GM06990 (cell line): ENCODE measurements at regions not wholly inside any gene's neighbourhood (a gene's known extent, or its start where the extent isn't known, plus 50 kb on each side); places are given as distances from the start of the nearest gene placed in this dataset.

Source experiments
- DNase-seq: peaks from one replicate; pipeline ENCODE4 v3.0.0-alpha.2; 2011; ENCODE audit not compliant: insufficient read length; ENCODE audit errors: extremely low read depth
- H3K27me3 ChIP-seq: replicated peaks from 2 replicates; pipeline ENCODE4 v1.6.0; 2011; ENCODE audit warnings: low read length; ENCODE audit not compliant: control insufficient read depth, insufficient read depth
- H3K36me3 ChIP-seq: 2 replicates; pipeline ENCODE4 v1.5.1; 2011; ENCODE audit warnings: low read length; ENCODE audit not compliant: control insufficient read depth, insufficient read depth
- H3K4me3 ChIP-seq: replicated peaks from 2 replicates; pipeline ENCODE4 v1.5.1; 2011; ENCODE audit warnings: low read depth, mild to moderate bottlenecking, control low read depth, low read length
- CTCF ChIP-seq: IDR thresholded peaks from 2 replicates; pipeline ENCODE4 v1.5.1; 2011; ENCODE audit warnings: low read length, control low read depth, mild to moderate bottlenecking, inconsistent platforms; ENCODE audit not compliant: insufficient read depth, poor library complexity, severe bottlenecking

DNA sequence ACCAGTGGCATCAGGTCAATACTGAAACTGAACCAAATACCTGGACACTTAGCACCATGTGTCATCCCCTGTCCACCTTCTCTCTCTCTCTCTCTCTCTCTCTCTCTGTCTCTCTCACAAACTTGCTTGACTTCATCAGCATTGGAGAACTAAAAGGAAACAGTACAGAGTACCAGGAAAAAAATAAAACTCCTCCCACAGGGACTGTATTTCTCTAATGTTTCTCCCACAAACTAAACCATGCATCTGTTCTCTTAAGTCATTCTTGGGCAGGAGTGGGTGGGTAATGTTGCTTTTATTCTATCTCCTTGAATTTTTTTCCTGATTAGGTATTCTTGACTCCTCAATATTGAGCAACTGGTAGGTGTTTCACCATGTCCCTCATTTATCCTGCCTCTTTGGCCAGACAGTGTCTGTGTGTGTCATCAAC, 112.9 kb upstream of the CACNA1A start:
- no peaks in the 10 kb centered on the region for H3K27me3 ChIP-seq
- H3K4me3 ChIP-seq = no peak overlapping the region
- no peak for TF ChIP-seq CTCF
- no peak for DNase-seq
- H3K36me3 ChIP-seq = no peaks in the 10 kb centered on the region

GRCh38 chr19:13615890-13616289, 109.6 kb upstream of the CACNA1A start:
- H3K4me3 ChIP-seq = no peak overlapping the region
- H3K27me3 ChIP-seq = no peaks in the 10 kb centered on the region
- no peak for DNase-seq
- no peak for TF ChIP-seq CTCF
- H3K36me3 ChIP-seq = no peaks in the 10 kb centered on the region

GRCh38 chr19:13613447-13613846, 107.2 kb upstream of the CACNA1A start:
- H3K4me3 ChIP-seq = no peak overlapping the region
- no peak for DNase-seq
- no peaks in the 10 kb centered on the region for H3K27me3 ChIP-seq
- no peak for TF ChIP-seq CTCF
- no peaks in the 10 kb centered on the region for H3K36me3 ChIP-seq

GRCh38 chr19:13611596-13611995, 105.3 kb upstream of the CACNA1A start:
- Histone ChIP-seq H3K36me3 (no peaks in the 10 kb centered on the region), H3K27me3 (no peaks in the 10 kb centered on the region), H3K4me3 (no peak overlapping the region)
- DNase-seq = no peak
- TF ChIP-seq CTCF = no peak

- H3K36me3 ChIP-seq = no peaks in the 10 kb centered on the region
- no peak for DNase-seq
- H3K27me3 ChIP-seq = no peaks in the 10 kb centered on the region
- TF ChIP-seq CTCF = no peak
- H3K4me3 ChIP-seq = no peak overlapping the region
Observed at GRCh38 chr19:13610039-13610691, 103.9 kb upstream of the CACNA1A start.

DNA sequence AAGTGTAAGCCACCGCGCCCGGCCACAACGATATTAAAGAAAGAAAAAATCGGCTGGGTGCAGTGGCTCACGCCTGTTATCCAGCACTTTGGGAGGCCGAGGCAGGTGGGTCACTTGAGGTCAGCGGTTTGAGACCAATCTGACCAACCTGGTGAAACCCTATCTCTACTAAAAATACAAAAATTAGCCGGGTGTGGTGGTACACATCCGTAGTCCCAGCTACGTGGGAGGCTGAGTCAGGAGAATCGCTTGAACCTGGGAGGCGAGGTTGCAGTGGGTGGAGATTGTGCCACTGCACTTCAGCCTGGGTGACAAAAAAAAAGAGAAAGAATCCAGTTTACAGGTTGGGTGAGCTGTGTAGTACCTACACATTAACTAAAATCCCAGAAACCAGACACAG, 99.9 kb upstream of the CACNA1A start:
- no peak for TF ChIP-seq CTCF
- Histone ChIP-seq H3K27me3 (no peaks in the 10 kb centered on the region), H3K36me3 (no peaks in the 10 kb centered on the region), H3K4me3 (no peak overlapping the region)
- no peak for DNase-seq
